ENCODE measurements at regions not wholly inside any gene's neighbourhood (a gene's known extent, or its start where the extent isn't known, plus 50 kb on each side); places are given as distances from the start of the nearest gene placed in this dataset.
"Not testable (repeated sequence)": the region's sequence is repeated elsewhere in the genome, so short reads cannot be mapped to it uniquely, and the experiment has no call there.

DNA sequence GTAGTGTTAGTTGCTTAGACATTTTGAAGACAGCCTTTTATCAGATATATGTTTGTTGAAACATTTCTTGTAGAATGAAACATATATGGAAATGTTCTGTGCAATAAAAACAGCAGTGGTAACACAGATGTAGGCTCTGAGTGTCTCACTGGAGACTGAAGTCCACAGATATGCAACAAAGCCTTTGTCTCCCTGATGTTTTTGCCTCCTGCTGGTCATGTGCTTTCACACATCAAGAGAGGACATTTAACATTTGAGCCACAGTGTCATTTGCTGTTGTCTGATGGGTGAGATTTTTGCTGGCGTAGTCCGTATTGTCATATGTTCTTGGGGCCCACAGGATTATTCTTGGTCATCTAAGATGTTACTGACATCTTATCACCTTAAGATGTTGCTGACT is 161.4 kb downstream of the CCDC74A start:
- TF ChIP-seq, protein P1, sequence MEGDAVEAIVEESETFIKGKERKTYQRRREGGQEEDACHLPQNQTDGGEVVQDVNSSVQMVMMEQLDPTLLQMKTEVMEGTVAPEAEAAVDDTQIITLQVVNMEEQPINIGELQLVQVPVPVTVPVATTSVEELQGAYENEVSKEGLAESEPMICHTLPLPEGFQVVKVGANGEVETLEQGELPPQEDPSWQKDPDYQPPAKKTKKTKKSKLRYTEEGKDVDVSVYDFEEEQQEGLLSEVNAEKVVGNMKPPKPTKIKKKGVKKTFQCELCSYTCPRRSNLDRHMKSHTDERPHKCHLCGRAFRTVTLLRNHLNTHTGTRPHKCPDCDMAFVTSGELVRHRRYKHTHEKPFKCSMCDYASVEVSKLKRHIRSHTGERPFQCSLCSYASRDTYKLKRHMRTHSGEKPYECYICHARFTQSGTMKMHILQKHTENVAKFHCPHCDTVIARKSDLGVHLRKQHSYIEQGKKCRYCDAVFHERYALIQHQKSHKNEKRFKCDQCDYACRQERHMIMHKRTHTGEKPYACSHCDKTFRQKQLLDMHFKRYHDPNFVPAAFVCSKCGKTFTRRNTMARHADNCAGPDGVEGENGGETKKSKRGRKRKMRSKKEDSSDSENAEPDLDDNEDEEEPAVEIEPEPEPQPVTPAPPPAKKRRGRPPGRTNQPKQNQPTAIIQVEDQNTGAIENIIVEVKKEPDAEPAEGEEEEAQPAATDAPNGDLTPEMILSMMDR (IDR thresholded peaks at IDR 0.05; ENCODE audit: extremely low read depth in 1 of 2, insufficient read depth in 1 of 2, low read depth in 1 of 2, low read length in 2 of 2) = not testable (repeated sequence)
- not testable (repeated sequence) for TF ChIP-seq POLR2AphosphoS5 (IDR thresholded peaks at IDR 0.05; ENCODE audit: insufficient read depth, low read depth, low read length); EZH2 (IDR thresholded peaks at IDR 0.05; ENCODE audit: borderline replicate concordance, low read depth, low read length, severe bottlenecking); POLR2A (IDR thresholded peaks at IDR 0.05; ENCODE audit: low read depth, low read length); JUN (IDR thresholded peaks at IDR 0.05; ENCODE audit: borderline replicate concordance, insufficient read depth, insufficient read length, low read depth); MYC (IDR thresholded peaks at IDR 0.05; ENCODE audit: low read depth, low read length)
- TF ChIP-seq, protein P2, sequence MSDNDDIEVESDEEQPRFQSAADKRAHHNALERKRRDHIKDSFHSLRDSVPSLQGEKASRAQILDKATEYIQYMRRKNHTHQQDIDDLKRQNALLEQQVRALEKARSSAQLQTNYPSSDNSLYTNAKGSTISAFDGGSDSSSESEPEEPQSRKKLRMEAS (IDR thresholded peaks at IDR 0.05; ENCODE audit: insufficient read depth, insufficient read length) = not testable (repeated sequence)
